ENCODE measurements at regions not wholly inside any gene's neighbourhood (a gene's known extent, or its start where the extent isn't known, plus 50 kb on each side); places are given as distances from the start of the nearest gene placed in this dataset.

DNA sequence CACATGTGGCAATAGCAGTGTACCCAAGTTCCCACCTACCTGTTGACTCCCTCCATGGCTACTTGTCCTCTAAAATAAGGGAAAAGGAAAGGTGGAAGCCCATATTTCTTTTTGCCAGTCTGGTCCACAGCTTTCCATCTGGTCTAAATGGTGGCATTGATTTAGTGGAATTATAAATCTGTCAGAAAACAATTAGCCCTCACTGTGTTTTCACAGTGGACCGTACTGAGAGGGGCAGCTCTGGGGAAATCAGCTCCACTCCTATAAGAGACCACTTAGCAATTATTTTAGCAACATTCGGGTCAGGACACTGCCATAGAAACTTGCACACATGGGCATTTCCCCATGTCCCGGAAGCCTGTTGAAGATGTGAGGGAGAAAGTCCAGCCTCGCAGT is 653.4 kb upstream of the MARCKS start:
- no peak overlapping the region for H3K27ac ChIP-seq
- TF ChIP-seq CTCF (conservative IDR thresholded peaks at IDR 0.05) (no peak), ZFX (IDR thresholded peaks at IDR 0.05) (no peak)

DNA sequence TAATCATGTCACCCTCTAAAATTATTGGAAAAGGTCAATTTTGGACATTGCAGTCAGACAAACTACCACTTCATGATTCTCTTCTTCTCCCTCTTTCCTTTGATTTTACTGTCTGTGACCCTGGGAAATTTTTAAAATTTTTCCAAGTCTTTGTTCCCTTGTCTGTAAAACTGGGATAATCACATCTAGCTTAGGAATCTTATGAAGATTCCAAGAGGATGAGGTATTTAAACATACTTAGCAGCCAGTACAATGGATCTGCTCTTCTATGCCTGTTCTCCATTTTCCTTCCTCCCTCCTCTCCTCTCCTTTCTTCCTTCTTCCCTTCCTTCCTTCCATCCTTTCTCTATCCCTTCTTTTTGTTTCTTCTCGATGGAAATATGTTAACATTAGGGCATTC is 651.6 kb upstream of the MARCKS start:
- H3K27ac ChIP-seq = no peak overlapping the region
- TF ChIP-seq ZFX (IDR thresholded peaks at IDR 0.05) (no peak), CTCF (conservative IDR thresholded peaks at IDR 0.05) (no peak)

DNA sequence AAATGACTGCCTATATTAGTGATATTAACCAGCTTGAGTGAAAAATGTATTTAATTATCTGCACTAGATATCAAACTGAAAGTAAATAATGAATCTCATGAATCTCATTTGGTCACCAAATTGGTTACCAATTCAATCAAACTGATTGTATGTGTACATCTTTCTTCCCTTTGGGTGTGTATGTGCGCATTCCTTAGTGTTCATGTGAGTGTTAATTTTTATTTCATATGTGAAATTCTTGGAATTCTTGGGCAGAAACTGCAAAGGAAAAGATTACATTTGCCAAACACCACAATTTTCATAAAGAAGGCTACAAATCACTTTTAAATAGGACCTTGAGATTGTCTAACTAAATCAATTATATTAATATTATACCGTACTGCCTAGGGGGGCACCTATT is 648.4 kb upstream of the MARCKS start:
- TF ChIP-seq ZFX (IDR thresholded peaks at IDR 0.05) = no peak
- no peak for TF ChIP-seq CTCF (conservative IDR thresholded peaks at IDR 0.05)

DNA sequence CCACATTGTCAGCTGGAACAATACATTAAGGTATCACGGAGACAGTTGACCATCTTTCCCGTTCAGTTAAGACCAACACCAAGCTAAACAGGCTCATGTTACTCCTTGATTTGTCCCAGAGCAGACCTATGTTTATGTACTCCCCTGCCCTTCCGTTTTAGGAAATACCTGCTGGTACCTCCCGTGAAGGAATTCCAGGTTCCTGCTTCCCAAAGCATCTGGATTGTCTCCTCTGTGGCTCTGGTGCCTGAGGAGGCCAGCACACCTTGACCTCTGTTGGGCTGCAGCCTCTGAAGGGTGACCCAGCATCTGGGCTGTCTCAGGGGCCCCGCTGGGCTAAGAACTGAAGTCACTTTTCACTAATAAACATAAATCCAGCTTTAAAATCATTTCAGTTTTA is 647.8 kb upstream of the MARCKS start:
- no peak overlapping the region for H3K27ac ChIP-seq
- TF ChIP-seq CTCF (conservative IDR thresholded peaks at IDR 0.05) = no peak
- no peak for TF ChIP-seq ZFX (IDR thresholded peaks at IDR 0.05)

More for the DNA sequence above, 648.4 kb upstream of the MARCKS start:
- H3K27ac ChIP-seq = no peak overlapping the region

- H3K27ac ChIP-seq = no peak overlapping the region
- TF ChIP-seq CTCF (conservative IDR thresholded peaks at IDR 0.05) (no peak), ZFX (IDR thresholded peaks at IDR 0.05) (no peak)
Measured at GRCh38 chr6:113211170-113211569, 646.0 kb upstream of the MARCKS start.

DNA sequence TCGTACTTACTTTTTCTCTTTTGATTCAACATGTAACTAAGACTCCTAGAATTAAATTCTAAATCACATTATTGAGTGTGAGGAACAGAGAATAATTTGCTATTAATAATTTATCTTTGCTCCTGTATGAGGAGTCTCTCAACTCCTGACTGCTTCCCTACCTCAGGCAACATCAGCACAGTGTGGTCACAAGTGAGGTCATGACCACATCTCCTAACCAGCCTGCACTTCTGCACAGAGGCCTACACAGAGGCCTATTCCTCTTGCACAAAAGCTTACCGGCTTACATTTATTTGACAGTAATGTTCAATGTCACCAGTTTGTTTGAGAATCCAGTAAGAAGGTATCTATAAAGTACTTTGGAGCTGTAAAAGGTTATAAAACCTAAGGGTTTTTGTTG is 637.4 kb upstream of the MARCKS start:
- no peak overlapping the region for H3K27ac ChIP-seq
- TF ChIP-seq ZFX (IDR thresholded peaks at IDR 0.05) (no peak), CTCF (conservative IDR thresholded peaks at IDR 0.05) (no peak)

- TF ChIP-seq ZFX (IDR thresholded peaks at IDR 0.05) = no peak
- no peak for TF ChIP-seq CTCF (conservative IDR thresholded peaks at IDR 0.05)
- no peak overlapping the region for H3K27ac ChIP-seq
Measured at GRCh38 chr6:113220832-113221231, 636.3 kb upstream of the MARCKS start.

Measured in C4-2B (cell line).